HCT116 (cell line): ENCODE measurements at regions not wholly inside any gene's neighbourhood (a gene's known extent, or its start where the extent isn't known, plus 50 kb on each side); places are given as distances from the start of the nearest gene placed in this dataset.

Experiments
- ATAC-seq: fragments of 200-7000 bp; cut with Tn5 transposase; 2 replicates; pipeline ENCODE4 v1.9.1; 2020; ENCODE audit warnings: mild to moderate bottlenecking, moderate library complexity
- BruUV-seq: library from RNA; stranded (reverse); fragments of 400-500 nt; replicated peaks from 2 replicates; lab custom pipeline; 2021; lab: Mats Ljungman, UMichigan
- CTCF ChIA-PET: fragments of 300-600 bp; sonication (Branson Sonifier 250); formaldehyde crosslinking; loops from one replicate; lab custom pipeline; 2021; ENCODE audit warnings: antibody characterized with exemption; lab: Charles Lee
- POLR2A ChIA-PET: fragments of 300-600, 350-600 bp; sonication (Branson Sonifier 250); formaldehyde crosslinking; loops from one replicate; lab custom pipeline; 2021; ENCODE audit warnings: antibody characterized with exemption; lab: Charles Lee
- RAD21 ChIA-PET, 2 experiments: fragments of 300-600 bp; sonication (Branson Sonifier 250); formaldehyde crosslinking; loops; one replicate each; lab custom pipeline; 2023; ENCODE audit warnings: low total read pairs in 2 of 2; ENCODE audit not compliant: uncharacterized antibody in 2 of 2, unreplicated experiment in 2 of 2, low non-redundant PET in 1 of 2; lab: Charles Lee
- DNase-seq: peaks from one replicate; pipeline ENCODE4 v3.0.0-alpha.2; 2010; ENCODE audit warnings: low read depth, low spot score
- H2AFZ ChIP-seq: fragments of 200-600 bp; shearing (Covaris generic), sonication (generic); 2 replicates; pipeline ENCODE4 v1.6.1; 2017; ENCODE audit warnings: low read depth, mixed run types, mixed read lengths, antibody characterized with exemption, low read length; ENCODE audit not compliant: poor library complexity, severe bottlenecking
- H3K27ac ChIP-seq: 2 replicates; pipeline ENCODE4 v1.5.1; 2012; ENCODE audit warnings: low read depth, low read length
- H3K27me3 ChIP-seq: fragments of 200-600 bp; sonication (generic); 2 replicates; pipeline ENCODE4 v1.6.1; 2016; ENCODE audit warnings: mixed run types, low read length, mixed read lengths; ENCODE audit not compliant: insufficient read depth
- H3K36me3 ChIP-seq, 2 experiments: fragments of 200-500 bp in 1 of 2; fragments of 200-600 bp in 1 of 2; sonication (Bioruptor generic) in 1 of 2; sonication (generic) in 1 of 2; 2 replicates each; pipeline versions ENCODE4 v1.5.1 to v1.6.1; 2014 to 2016; ENCODE audit warnings: low read length in 2 of 2, inconsistent platforms in 1 of 2, mixed read lengths in 1 of 2, mixed run types in 1 of 2; ENCODE audit not compliant: insufficient read depth in 2 of 2, control insufficient read depth in 1 of 2
- H3K4me1 ChIP-seq, 2 experiments: fragments of 200-600 bp in 1 of 2; sonication (generic) in 1 of 2; 2 replicates each; pipeline versions ENCODE4 v1.5.1 to v1.6.1; 2012 to 2017; ENCODE audit warnings: low read length in 2 of 2, inconsistent platforms in 1 of 2, mild to moderate bottlenecking in 1 of 2, mixed read lengths in 1 of 2, mixed run types in 1 of 2, moderate library complexity in 1 of 2; ENCODE audit not compliant: insufficient read depth in 2 of 2, control insufficient read depth in 1 of 2
- H3K4me2 ChIP-seq: fragments of 200-600 bp; sonication (generic); 2 replicates; pipeline ENCODE4 v1.6.1; 2017; ENCODE audit warnings: mixed run types, low read length, mixed read lengths
- H3K4me3 ChIP-seq, 2 experiments: fragments of 200-600 bp in 1 of 2; sonication (generic) in 1 of 2; replicated peaks in 1 of 2; 2 replicates each; pipeline ENCODE4 v1.5.1; 2011 to 2016; ENCODE audit warnings: low read length in 2 of 2, control low read depth in 1 of 2, low read depth in 1 of 2, mild to moderate bottlenecking in 1 of 2, mixed read lengths in 1 of 2, mixed run types in 1 of 2
- H3K79me2 ChIP-seq: fragments of 200-600 bp; sonication (generic); 2 replicates; pipeline ENCODE4 v1.6.1; 2017; ENCODE audit warnings: mild to moderate bottlenecking, mixed run types, low read length, moderate library complexity, mixed read lengths; ENCODE audit not compliant: insufficient read depth
- H3K9ac ChIP-seq: fragments of 200-600 bp; sonication (generic); 2 replicates; pipeline ENCODE4 v1.6.1; 2016; ENCODE audit warnings: low read length, mixed read lengths
- H3K9me2 ChIP-seq: fragments of 200-600 bp; sonication (generic), shearing (Covaris generic); 2 replicates; pipeline ENCODE4 v1.6.1; 2017; ENCODE audit warnings: mixed run types, mild to moderate bottlenecking, moderate library complexity; ENCODE audit not compliant: insufficient read depth
- H3K9me3 ChIP-seq, 2 experiments: fragments of 200-500 bp in 1 of 2; fragments of 200-600 bp in 1 of 2; sonication (Bioruptor generic) in 1 of 2; sonication (generic) in 1 of 2; 2 replicates each; pipeline ENCODE4 v1.6.1; 2014 to 2017; ENCODE audit warnings: low read length in 2 of 2, mixed read lengths in 2 of 2, inconsistent platforms in 1 of 2, low read depth in 1 of 2, mild to moderate bottlenecking in 1 of 2, mixed run types in 1 of 2, moderate library complexity in 1 of 2; ENCODE audit not compliant: control insufficient read depth in 1 of 2, insufficient read depth in 1 of 2
- H4K20me1 ChIP-seq: fragments of 200-600 bp; sonication (generic), shearing (Covaris generic); 2 replicates; pipeline ENCODE4 v1.6.1; 2017; ENCODE audit warnings: mixed run types, mild to moderate bottlenecking, moderate library complexity; ENCODE audit not compliant: insufficient read depth
- CBX3 ChIP-seq: IDR thresholded peaks from 2 replicates; pipeline ENCODE4 v1.6.1; 2012; ENCODE audit warnings: low read depth
- EGR1 ChIP-seq: IDR thresholded peaks from 2 replicates; pipeline ENCODE4 v1.6.1; 2012; ENCODE audit warnings: low read depth
- ELF1 ChIP-seq: IDR thresholded peaks from 2 replicates; pipeline ENCODE4 v1.6.1; 2012; ENCODE audit warnings: low read depth, borderline replicate concordance
- EZH2 ChIP-seq: fragments of 200-600 bp; sonication (generic); IDR thresholded peaks from 2 replicates; pipeline ENCODE4 v1.6.1; 2017; ENCODE audit warnings: antibody characterized with exemption, mixed run types
- EZH2phosphoT487 ChIP-seq: fragments of 200-600 bp; IDR thresholded peaks from 2 replicates; pipeline ENCODE4 v1.6.1; 2018; ENCODE audit warnings: antibody characterized with exemption, borderline replicate concordance
- FOSL1 ChIP-seq: IDR thresholded peaks from 2 replicates; pipeline ENCODE4 v1.6.1; 2012; ENCODE audit warnings: low read depth
- JUND ChIP-seq: IDR thresholded peaks from 2 replicates; pipeline ENCODE4 v1.6.1; 2012
- POLR2A ChIP-seq: IDR thresholded peaks from 2 replicates; pipeline ENCODE4 v1.7.0; 2011; ENCODE audit warnings: borderline replicate concordance; ENCODE audit not compliant: insufficient read depth, insufficient read length; ENCODE audit errors: extremely low read depth
- RAD21 ChIP-seq: IDR thresholded peaks from 2 replicates; pipeline ENCODE4 v1.6.1; 2012; ENCODE audit warnings: low read depth, mild to moderate bottlenecking
- SP1 ChIP-seq: IDR thresholded peaks from 2 replicates; pipeline ENCODE4 v1.6.1; 2012; ENCODE audit warnings: low read depth
- SRF ChIP-seq: IDR thresholded peaks from 2 replicates; pipeline ENCODE4 v1.6.1; 2012; ENCODE audit warnings: low read depth
- TCF7L2 ChIP-seq: IDR thresholded peaks from 2 replicates; pipeline ENCODE4 v1.7.0; 2011; ENCODE audit warnings: borderline replicate concordance, inconsistent platforms; ENCODE audit not compliant: insufficient read depth, insufficient read length; ENCODE audit errors: extremely low read depth
- YY1 ChIP-seq: IDR thresholded peaks from 2 replicates; pipeline ENCODE4 v1.6.1; 2011; ENCODE audit warnings: low read length, low read depth, moderate library complexity, mild to moderate bottlenecking; ENCODE audit not compliant: insufficient replicate concordance; ENCODE audit errors: extremely low read depth
- ZFX ChIP-seq: fragments of 450-650 bp; IDR thresholded peaks from 2 replicates; pipeline ENCODE4 v1.6.1; 2017
- ZNF274 ChIP-seq: fragments of 200-500 bp; sonication (Bioruptor generic); IDR thresholded peaks from 2 replicates; pipeline ENCODE4 v1.6.1; 2014; ENCODE audit warnings: mild to moderate bottlenecking, low read depth, low read length, inconsistent platforms
- intact Hi-C: fragments of 100-400 bp; cut with micrococcal nuclease; formaldehyde crosslinking; loops from 2 replicates; pipeline ENCODE4 v1.10.0; 2022
- TF ChIP-seq, protein P1 (sequence below): IDR thresholded peaks from 2 replicates; pipeline ENCODE4 v1.6.1; 2012; ENCODE audit warnings: low read depth

DNA sequence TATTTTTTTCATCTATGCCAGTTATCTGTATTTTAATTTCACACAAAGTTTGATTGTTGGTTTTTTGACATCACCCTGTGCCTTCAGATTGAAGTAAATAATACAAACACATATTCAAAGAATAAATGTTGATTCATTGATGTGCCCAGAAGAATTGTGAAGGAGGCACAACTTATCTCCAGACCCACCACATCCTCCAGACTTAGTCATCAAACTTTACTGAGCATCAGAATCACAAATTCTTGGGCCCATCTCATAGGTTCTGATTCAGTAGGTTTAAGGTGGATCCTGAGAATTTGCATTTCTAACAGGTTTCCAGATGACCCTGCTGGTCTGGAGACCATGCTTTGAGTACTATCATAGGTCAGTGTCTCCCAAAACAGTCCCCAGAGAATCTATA, 82.8 kb upstream of the PIK3C3 start:
- intact Hi-C loops: no loop called here

More for the DNA sequence above, 82.8 kb upstream of the PIK3C3 start:
- TF ChIP-seq, protein P1, sequence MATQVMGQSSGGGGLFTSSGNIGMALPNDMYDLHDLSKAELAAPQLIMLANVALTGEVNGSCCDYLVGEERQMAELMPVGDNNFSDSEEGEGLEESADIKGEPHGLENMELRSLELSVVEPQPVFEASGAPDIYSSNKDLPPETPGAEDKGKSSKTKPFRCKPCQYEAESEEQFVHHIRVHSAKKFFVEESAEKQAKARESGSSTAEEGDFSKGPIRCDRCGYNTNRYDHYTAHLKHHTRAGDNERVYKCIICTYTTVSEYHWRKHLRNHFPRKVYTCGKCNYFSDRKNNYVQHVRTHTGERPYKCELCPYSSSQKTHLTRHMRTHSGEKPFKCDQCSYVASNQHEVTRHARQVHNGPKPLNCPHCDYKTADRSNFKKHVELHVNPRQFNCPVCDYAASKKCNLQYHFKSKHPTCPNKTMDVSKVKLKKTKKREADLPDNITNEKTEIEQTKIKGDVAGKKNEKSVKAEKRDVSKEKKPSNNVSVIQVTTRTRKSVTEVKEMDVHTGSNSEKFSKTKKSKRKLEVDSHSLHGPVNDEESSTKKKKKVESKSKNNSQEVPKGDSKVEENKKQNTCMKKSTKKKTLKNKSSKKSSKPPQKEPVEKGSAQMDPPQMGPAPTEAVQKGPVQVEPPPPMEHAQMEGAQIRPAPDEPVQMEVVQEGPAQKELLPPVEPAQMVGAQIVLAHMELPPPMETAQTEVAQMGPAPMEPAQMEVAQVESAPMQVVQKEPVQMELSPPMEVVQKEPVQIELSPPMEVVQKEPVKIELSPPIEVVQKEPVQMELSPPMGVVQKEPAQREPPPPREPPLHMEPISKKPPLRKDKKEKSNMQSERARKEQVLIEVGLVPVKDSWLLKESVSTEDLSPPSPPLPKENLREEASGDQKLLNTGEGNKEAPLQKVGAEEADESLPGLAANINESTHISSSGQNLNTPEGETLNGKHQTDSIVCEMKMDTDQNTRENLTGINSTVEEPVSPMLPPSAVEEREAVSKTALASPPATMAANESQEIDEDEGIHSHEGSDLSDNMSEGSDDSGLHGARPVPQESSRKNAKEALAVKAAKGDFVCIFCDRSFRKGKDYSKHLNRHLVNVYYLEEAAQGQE: no peak
- TF ChIP-seq POLR2A: no peak
- TF ChIP-seq EGR1: no peak
- TF ChIP-seq SP1: no peak
- no peak for TF ChIP-seq FOSL1
- no peak for TF ChIP-seq TCF7L2
- no peak for TF ChIP-seq ZNF274
- no peak for TF ChIP-seq EZH2phosphoT487
- no peak for TF ChIP-seq ZFX
- TF ChIP-seq JUND: no peak
- TF ChIP-seq YY1: no peak
- TF ChIP-seq ELF1: no peak
- TF ChIP-seq CBX3: no peak
- no peak for TF ChIP-seq RAD21
- no peak for TF ChIP-seq EZH2
- TF ChIP-seq SRF: no peak
- H3K36me3 ChIP-seq: no peaks in the 10 kb centered on the region
- no peak for ATAC-seq
- DNase-seq: no peak
- BruUV-seq: no TSS peak
- H3K9ac ChIP-seq: no peak overlapping the region
- no peaks in the 10 kb centered on the region for H3K4me1 ChIP-seq
- no peak overlapping the region for H2AFZ ChIP-seq
- RAD21 ChIA-PET: no interaction called here
- no peaks in the 10 kb centered on the region for H3K79me2 ChIP-seq
- no peak overlapping the region for H3K27ac ChIP-seq
- no peaks in the 10 kb centered on the region for H3K27me3 ChIP-seq
- CTCF ChIA-PET: no interaction called here
- no peak overlapping the region for H3K4me3 ChIP-seq
- no peaks in the 10 kb centered on the region for H3K9me3 ChIP-seq
- H3K4me2 ChIP-seq: no peak overlapping the region
- no peaks in the 10 kb centered on the region for H3K9me2 ChIP-seq
- POLR2A ChIA-PET: no interaction called here
- no peaks in the 10 kb centered on the region for H4K20me1 ChIP-seq
